Gastroesophageal sphincter (tissue), 3 donors: ENCODE measurements at regions not wholly inside any gene's neighbourhood (a gene's known extent, or its start where the extent isn't known, plus 50 kb on each side); places are given as distances from the start of the nearest gene placed in this dataset.

ENCODE experiments used
- EP300 ChIP-seq: sonication (generic); formaldehyde crosslinking; IDR thresholded peaks from one replicate; pipeline ENCODE4 v1.6.1; 2017; ENCODE audit warnings: antibody characterized with exemption, mild to moderate bottlenecking
- POLR2A ChIP-seq, 2 donors: fragments of 450-650 bp; IDR thresholded peaks; one replicate each; pipeline ENCODE4 v1.6.1; 2017; ENCODE audit warnings: antibody characterized with exemption in 2 of 2, mild to moderate bottlenecking in 2 of 2, moderate library complexity in 1 of 2
- POLR2AphosphoS5 ChIP-seq: sonication (generic); formaldehyde crosslinking; IDR thresholded peaks from one replicate; pipeline ENCODE4 v1.6.1; 2017; ENCODE audit warnings: antibody characterized with exemption
- TF ChIP-seq, protein P1 (sequence below), 4 experiments: fragments of 200-600 bp in 2 of 4; fragments of 450-650 bp in 2 of 4; sonication (generic) in 1 of 4; IDR thresholded peaks; one replicate each; pipeline ENCODE4 v1.5.1; 2017 to 2019; ENCODE audit warnings: antibody characterized with exemption in 4 of 4, mild to moderate bottlenecking in 2 of 4, moderate library complexity in 2 of 4

- TF ChIP-seq, protein P1, sequence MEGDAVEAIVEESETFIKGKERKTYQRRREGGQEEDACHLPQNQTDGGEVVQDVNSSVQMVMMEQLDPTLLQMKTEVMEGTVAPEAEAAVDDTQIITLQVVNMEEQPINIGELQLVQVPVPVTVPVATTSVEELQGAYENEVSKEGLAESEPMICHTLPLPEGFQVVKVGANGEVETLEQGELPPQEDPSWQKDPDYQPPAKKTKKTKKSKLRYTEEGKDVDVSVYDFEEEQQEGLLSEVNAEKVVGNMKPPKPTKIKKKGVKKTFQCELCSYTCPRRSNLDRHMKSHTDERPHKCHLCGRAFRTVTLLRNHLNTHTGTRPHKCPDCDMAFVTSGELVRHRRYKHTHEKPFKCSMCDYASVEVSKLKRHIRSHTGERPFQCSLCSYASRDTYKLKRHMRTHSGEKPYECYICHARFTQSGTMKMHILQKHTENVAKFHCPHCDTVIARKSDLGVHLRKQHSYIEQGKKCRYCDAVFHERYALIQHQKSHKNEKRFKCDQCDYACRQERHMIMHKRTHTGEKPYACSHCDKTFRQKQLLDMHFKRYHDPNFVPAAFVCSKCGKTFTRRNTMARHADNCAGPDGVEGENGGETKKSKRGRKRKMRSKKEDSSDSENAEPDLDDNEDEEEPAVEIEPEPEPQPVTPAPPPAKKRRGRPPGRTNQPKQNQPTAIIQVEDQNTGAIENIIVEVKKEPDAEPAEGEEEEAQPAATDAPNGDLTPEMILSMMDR (IDR thresholded peaks at IDR 0.05) = no peak
- no peak for TF ChIP-seq POLR2AphosphoS5
- no peak for TF ChIP-seq EP300
- TF ChIP-seq POLR2A (IDR thresholded peaks at IDR 0.05) = no peak
Measured at GRCh38 chr4:177509226-177509745, 67.0 kb upstream of the AGA start.
